Common myeloid progenitor, CD34-positive (primary cell): ENCODE measurements at regions not wholly inside any gene's neighbourhood (a gene's known extent, or its start where the extent isn't known, plus 50 kb on each side); places are given as distances from the start of the nearest gene placed in this dataset.

Experiments
- CTCF ChIA-PET: fragments of 350-600 bp; sonication (Branson Sonifier 250); formaldehyde crosslinking; loops from one replicate; lab custom pipeline; 2021; ENCODE audit warnings: antibody characterized with exemption; lab: Charles Lee
- POLR2A ChIA-PET: fragments of 350-600 bp; sonication (Branson Sonifier 250); formaldehyde crosslinking; loops from one replicate; lab custom pipeline; 2021; ENCODE audit warnings: antibody characterized with exemption; lab: Charles Lee
- DNase-seq, 3 donors: peaks; one replicate each; pipeline versions ENCODE4 v3.0.0 to v3.0.0-alpha.2; 2013
- H3K27ac ChIP-seq, 2 experiments: 1 replicate in 1 of 2; 2 replicates in 1 of 2; pipeline ENCODE4 v1.7.0; 2013; ENCODE audit warnings: inconsistent platforms in 2 of 2, low read length in 2 of 2, mild to moderate bottlenecking in 2 of 2, low read depth in 1 of 2, moderate library complexity in 1 of 2; ENCODE audit not compliant: severe bottlenecking in 2 of 2, insufficient read depth in 1 of 2, poor library complexity in 1 of 2
- H3K27me3 ChIP-seq, 5 experiments: replicated peaks in 2 of 5; 1 replicate in 3 of 5; 2 replicates in 2 of 5; pipeline versions ENCODE4 v1.6.1 to v1.7.0; 2013; ENCODE audit warnings: low read length in 4 of 5, mild to moderate bottlenecking in 2 of 5, moderate library complexity in 2 of 5, inconsistent platforms in 1 of 5; ENCODE audit not compliant: insufficient read depth in 5 of 5, control insufficient read depth in 4 of 5
- H3K36me3 ChIP-seq, 4 experiments: 1 replicate in 2 of 4; 2 replicates in 2 of 4; pipeline versions ENCODE4 v1.6.1 to v1.7.0; 2013; ENCODE audit warnings: low read length in 3 of 4, control low read depth in 1 of 4, mild to moderate bottlenecking in 1 of 4; ENCODE audit not compliant: control insufficient read depth in 4 of 4, insufficient read depth in 4 of 4
- H3K4me1 ChIP-seq, 4 experiments: 1 replicate in 3 of 4; 2 replicates in 1 of 4; pipeline versions ENCODE4 v1.6.1 to v1.7.1; 2013; ENCODE audit warnings: low read length in 3 of 4, mild to moderate bottlenecking in 3 of 4, control low read depth in 1 of 4, inconsistent platforms in 1 of 4, moderate library complexity in 1 of 4; ENCODE audit not compliant: control insufficient read depth in 4 of 4, insufficient read depth in 4 of 4; ENCODE audit errors: control extremely low read depth in 1 of 4
- H3K4me3 ChIP-seq, 7 experiments: 1 replicate in 4 of 7; 2 replicates in 3 of 7; pipeline versions ENCODE4 v1.5.1 to v1.7.0; 2013; ENCODE audit warnings: mild to moderate bottlenecking in 7 of 7, low read length in 6 of 7, moderate library complexity in 6 of 7, inconsistent platforms in 2 of 7, low read depth in 2 of 7, control low read depth in 1 of 7; ENCODE audit not compliant: insufficient read depth in 4 of 7, control insufficient read depth in 1 of 7; ENCODE audit errors: extremely low read depth in 1 of 7
- H3K9me3 ChIP-seq, 5 experiments: 1 replicate in 4 of 5; 2 replicates in 1 of 5; pipeline versions ENCODE4 v1.6.1 to v1.7.1; 2013; ENCODE audit warnings: low read length in 4 of 5, mild to moderate bottlenecking in 2 of 5, inconsistent platforms in 1 of 5, low read depth in 1 of 5, moderate library complexity in 1 of 5; ENCODE audit not compliant: control insufficient read depth in 4 of 5, insufficient read depth in 2 of 5; ENCODE audit errors: control extremely low read depth in 1 of 5
- WGBS: methylation state at CpG from one replicate; pipeline ENCODE4 v1.1.5; 2013; ENCODE audit not compliant: insufficient coverage; 5-methylcytosine and 5-hydroxymethylcytosine counted together

DNA sequence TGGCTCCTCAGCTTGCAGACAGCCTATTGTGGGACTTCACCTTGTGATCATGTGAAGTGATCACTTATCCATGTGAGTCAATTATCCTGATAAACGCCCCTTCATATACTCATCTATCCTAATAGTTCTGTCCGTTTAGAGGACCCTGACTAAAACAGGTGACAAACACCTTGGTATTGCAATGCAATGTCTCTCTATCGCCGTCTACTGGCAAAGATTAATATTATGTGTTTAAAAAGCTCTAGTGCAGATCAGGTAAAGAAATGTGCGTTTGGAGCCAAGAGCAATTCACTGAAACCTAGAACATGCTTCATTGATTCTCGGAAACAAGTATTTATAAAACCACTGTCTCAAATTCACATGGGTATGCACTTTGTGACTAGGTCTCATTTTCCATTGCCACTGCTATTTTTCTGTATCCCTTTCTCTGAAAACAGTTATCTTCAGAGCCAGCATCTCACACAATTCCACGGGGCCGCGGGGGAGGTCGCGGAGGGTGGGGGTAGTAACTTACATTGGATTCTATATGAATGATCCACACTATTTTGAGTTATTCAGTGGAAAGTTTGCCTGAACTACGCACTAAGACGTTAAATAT, 554.6 kb upstream of the NCAM2 start:
- ChIA-PET CTCF (interaction anchor here (1.4 to 2.4 kb wide), 5 partner anchors 9 to 1116 kb away, joined by 3 to 9 read pairs (median 3); no protein-coding TSS in a partner anchor), POLR2A (no interaction called here)
- WGBS, result 44% methylated on average over 4 of the region's 13 CpGs
- Histone ChIP-seq H3K27ac (no peak overlapping the region), H3K4me3 (no peak overlapping the region), H3K36me3 (no peaks in the 10 kb centered on the region), H3K27me3 (no peaks in the 10 kb centered on the region), H3K4me1 (no peaks in the 10 kb centered on the region), H3K9me3 (no peaks in the 10 kb centered on the region)
- DNase-seq, result peak; percentile 36 to 67 (median 58)

GRCh38 chr21:20445971-20446370, 552.2 kb upstream of the NCAM2 start:
- Histone ChIP-seq H3K4me3 (no peak overlapping the region), H3K27ac (no peak overlapping the region), H3K4me1 (no peaks in the 10 kb centered on the region), H3K27me3 (no peaks in the 10 kb centered on the region), H3K9me3 (no peaks in the 10 kb centered on the region), H3K36me3 (no peaks in the 10 kb centered on the region)
- CTCF ChIA-PET, result interaction anchor here (1.4 kb wide), 1 partner anchor 12 kb away, joined by 3 read pairs; no protein-coding TSS in a partner anchor
- POLR2A ChIA-PET, result no interaction called here
- no peak for DNase-seq
- 100% methylated on average over 1 of the region's 2 CpGs for WGBS

GRCh38 chr21:20451046-20451445, 547.2 kb upstream of the NCAM2 start:
- CTCF ChIA-PET, result no interaction called here
- DNase-seq, result no peak
- Histone ChIP-seq H3K4me1 (no peaks in the 10 kb centered on the region), H3K9me3 (no peaks in the 10 kb centered on the region), H3K36me3 (no peaks in the 10 kb centered on the region), H3K27me3 (no peaks in the 10 kb centered on the region), H3K27ac (no peak overlapping the region), H3K4me3 (no peak overlapping the region)
- POLR2A ChIA-PET, result no interaction called here
- WGBS, result no CpG with 5 or more reads among the region's 2 CpGs

- DNase-seq, result no peak
- Histone ChIP-seq H3K27ac (no peak overlapping the region), H3K4me3 (no peak overlapping the region), H3K9me3 (no peaks in the 10 kb centered on the region), H3K27me3 (no peaks in the 10 kb centered on the region), H3K4me1 (no peaks in the 10 kb centered on the region), H3K36me3 (no peaks in the 10 kb centered on the region)
- WGBS, result 100% methylated on average over 1 of the region's 4 CpGs
- ChIA-PET POLR2A (no interaction called here), CTCF (no interaction called here)
These were observed 545.3 kb upstream of the NCAM2 start for GRCh38 chr21:20452935-20453334.

DNA sequence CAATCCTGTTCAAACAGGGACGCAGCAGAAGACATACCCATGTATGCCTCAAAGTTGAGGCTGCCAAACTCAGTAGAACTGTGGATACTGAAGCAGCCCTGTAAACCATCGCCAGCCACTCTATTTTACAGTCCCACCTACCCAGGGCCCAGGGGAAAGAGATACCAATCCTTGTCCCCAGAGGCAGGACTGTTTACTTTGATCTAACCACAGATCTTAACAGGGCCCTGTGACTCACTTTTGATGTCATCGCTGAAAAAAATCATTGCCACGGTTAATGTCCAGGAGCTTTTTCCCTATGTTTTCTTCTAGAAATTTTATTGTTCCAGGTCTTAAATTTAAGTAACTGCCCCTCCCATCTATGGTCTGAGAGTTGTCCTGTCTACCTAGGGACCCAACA, 538.4 kb upstream of the NCAM2 start:
- DNase-seq, result no peak
- POLR2A ChIA-PET, result no interaction called here
- CTCF ChIA-PET, result interaction anchor here (0.6 to 0.8 kb wide), 2 partner anchors 16 to 913 kb away, joined by 3 to 4 read pairs; no protein-coding TSS in a partner anchor

GRCh38 chr21:20463362-20463761, 534.8 kb upstream of the NCAM2 start:
- Histone ChIP-seq H3K27ac (no peak overlapping the region), H3K4me1 (no peaks in the 10 kb centered on the region), H3K9me3 (no peaks in the 10 kb centered on the region), H3K36me3 (no peaks in the 10 kb centered on the region), H3K4me3 (no peak overlapping the region), H3K27me3 (no peaks in the 10 kb centered on the region)
- ChIA-PET POLR2A (no interaction called here), CTCF (no interaction called here)
- DNase-seq, result no peak

More for the DNA sequence above, 538.4 kb upstream of the NCAM2 start:
- no peaks in the 10 kb centered on the region for H3K36me3 ChIP-seq
- H3K4me1 ChIP-seq, result no peaks in the 10 kb centered on the region
- no peak overlapping the region for H3K27ac ChIP-seq
- H3K4me3 ChIP-seq, result no peak overlapping the region
- WGBS, result 97% methylated on average over 4 of the region's 4 CpGs
- H3K27me3 ChIP-seq, result no peaks in the 10 kb centered on the region
- H3K9me3 ChIP-seq, result no peaks in the 10 kb centered on the region

DNA sequence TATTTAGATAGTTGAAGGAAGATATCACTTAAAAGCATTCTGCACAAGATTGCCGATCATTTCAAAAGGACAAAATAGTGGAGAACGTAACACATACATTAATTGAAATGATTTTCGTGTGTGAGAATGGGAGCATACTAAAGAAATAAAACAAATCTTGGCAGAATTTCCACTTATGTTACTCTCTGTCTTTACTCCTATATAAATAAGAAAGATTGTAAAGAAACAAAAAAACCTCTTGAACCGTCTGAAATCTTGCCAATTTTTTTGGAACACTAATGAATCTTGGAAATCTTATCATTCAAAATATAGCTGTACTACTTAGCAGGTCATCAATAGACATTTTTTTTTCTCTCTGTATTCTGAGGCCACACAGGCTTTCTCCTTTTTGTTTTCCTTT, 528.8 kb upstream of the NCAM2 start:
- H3K27me3 ChIP-seq, result no peaks in the 10 kb centered on the region
- CTCF ChIA-PET, result no interaction called here
- H3K4me3 ChIP-seq, result no peak overlapping the region
- no peaks in the 10 kb centered on the region for H3K36me3 ChIP-seq
- H3K9me3 ChIP-seq, result no peaks in the 10 kb centered on the region
- no peaks in the 10 kb centered on the region for H3K4me1 ChIP-seq
- DNase-seq, result no peak
- no peak overlapping the region for H3K27ac ChIP-seq
- POLR2A ChIA-PET, result no interaction called here
- 100% methylated on average over 1 of the region's 4 CpGs for WGBS
